GM12878 (cell line): ENCODE measurements at regions not wholly inside any gene's neighbourhood (a gene's known extent, or its start where the extent isn't known, plus 50 kb on each side); places are given as distances from the start of the nearest gene placed in this dataset.

ENCODE experiments used
- ATAC-seq: fragments of 200-7000 bp; cut with Tn5 transposase; 3 replicates; pipeline ENCODE4 v1.9.1; 2020; ENCODE audit warnings: mild to moderate bottlenecking, moderate library complexity
- BruUV-seq: library from RNA; stranded (reverse); fragments of 400-500 nt; replicated peaks from 2 replicates; lab custom pipeline; 2021; lab: Mats Ljungman, UMichigan
- CTCF ChIA-PET: fragments of 300-600 bp; sonication (Branson Sonifier 250); formaldehyde crosslinking; extraction: SDS; loops from one replicate; lab custom pipeline; 2021; ENCODE audit warnings: inconsistent platforms; lab: Yijun Ruan, JAX
- POLR2A ChIA-PET: fragments of 350-600 bp; formaldehyde crosslinking; extraction: SDS; loops from one replicate; lab custom pipeline; 2021; ENCODE audit warnings: inconsistent platforms; lab: Charles Lee
- RAD21 ChIA-PET: fragments of 300-600 bp; sonication (Branson Sonifier 250); formaldehyde crosslinking; loops from one replicate; lab custom pipeline; 2023; ENCODE audit warnings: antibody characterized with exemption; ENCODE audit not compliant: unreplicated experiment; lab: Charles Lee
- SMC1A ChIA-PET: fragments of 300-600 bp; sonication (Branson Sonifier 250); formaldehyde crosslinking; loops from one replicate; lab custom pipeline; 2023; ENCODE audit not compliant: unreplicated experiment, uncharacterized antibody; lab: Charles Lee
- DNase-seq: peaks from one replicate; pipeline ENCODE4 v3.0.0-alpha.2; 2011; ENCODE audit warnings: low read depth, low spot score
- FAIRE-seq: peaks from 3 replicates; lab custom pipeline; 2011; peaks lifted over from hg19 to GRCh38; lab: Jason Lieb, UNC
- H2AFZ ChIP-seq: 2 replicates; pipeline ENCODE4 v1.6.0; 2011; ENCODE audit warnings: low read depth, low read length, control low read depth; ENCODE audit not compliant: control insufficient read depth
- H3K27ac ChIP-seq: 2 replicates; pipeline ENCODE4 v1.5.1; 2011; ENCODE audit warnings: control low read depth; ENCODE audit not compliant: control insufficient read depth, insufficient read depth
- H3K27me3 ChIP-seq, 2 experiments: replicated peaks in 1 of 2; 2 replicates each; pipeline versions ENCODE4 v1.6.0 to v1.6.1; 2011; ENCODE audit warnings: low read length in 1 of 2; ENCODE audit not compliant: control insufficient read depth in 2 of 2, insufficient read depth in 2 of 2
- H3K36me3 ChIP-seq, 2 experiments: 2 replicates each; pipeline ENCODE4 v1.5.1; 2011; ENCODE audit warnings: low read length in 1 of 2; ENCODE audit not compliant: control insufficient read depth in 2 of 2, insufficient read depth in 2 of 2
- H3K4me1 ChIP-seq: 2 replicates; pipeline ENCODE4 v1.6.1; 2011; ENCODE audit warnings: mild to moderate bottlenecking, low read length, moderate library complexity, mixed read lengths; ENCODE audit not compliant: control insufficient read depth, insufficient read depth
- H3K4me2 ChIP-seq: 2 replicates; pipeline ENCODE4 v1.6.0; 2011; ENCODE audit warnings: control low read depth; ENCODE audit not compliant: control insufficient read depth, insufficient read depth
- H3K4me3 ChIP-seq: fragments of 200-600 bp; sonication (generic); 2 replicates; pipeline ENCODE4 v1.5.1; 2016
- H3K79me2 ChIP-seq: 2 replicates; pipeline ENCODE4 v1.6.0; 2011; ENCODE audit warnings: low read length; ENCODE audit not compliant: control insufficient read depth, insufficient read depth
- H3K9ac ChIP-seq: 2 replicates; pipeline ENCODE4 v1.8.0; 2011; ENCODE audit warnings: low read length, control low read depth, mixed read lengths; ENCODE audit not compliant: control insufficient read depth, insufficient read depth
- H3K9me3 ChIP-seq: replicated peaks from 3 replicates; pipeline ENCODE4 v1.5.1; 2011; ENCODE audit warnings: mild to moderate bottlenecking, low read length; ENCODE audit not compliant: control insufficient read depth, insufficient read depth
- H4K20me1 ChIP-seq: 2 replicates; pipeline ENCODE4 v1.6.0; 2011; ENCODE audit not compliant: control insufficient read depth, insufficient read depth
- CEBPB ChIP-seq, 2 experiments: fragments of 150-350 bp in 1 of 2; IDR thresholded peaks; 2 replicates each; pipeline ENCODE4 v1.6.1; 2012 to 2014; ENCODE audit warnings: low read depth in 2 of 2, low read length in 2 of 2, borderline replicate concordance in 1 of 2, inconsistent platforms in 1 of 2
- NFXL1 ChIP-seq: fragments of 450-650 bp; IDR thresholded peaks from 2 replicates; pipeline ENCODE4 v1.6.1; 2017; ENCODE audit warnings: antibody characterized with exemption, mild to moderate bottlenecking, borderline replicate concordance
- NFYB ChIP-seq: IDR thresholded peaks from 2 replicates; pipeline ENCODE4 v1.6.1; 2011; ENCODE audit warnings: low read depth, mild to moderate bottlenecking, low read length, improper control_type of control experiment, moderate library complexity; ENCODE audit not compliant: insufficient read depth
- ZBTB11 ChIP-seq: fragments of 450-650 bp; formaldehyde crosslinking; IDR thresholded peaks from 2 replicates; pipeline ENCODE4 v1.5.0; 2022; ENCODE audit warnings: mild to moderate bottlenecking, missing genetic modification characterization
- ZBTB40 ChIP-seq: fragments of 450-650 bp; IDR thresholded peaks from 2 replicates; pipeline ENCODE4 v1.6.1; 2016; ENCODE audit warnings: mild to moderate bottlenecking, moderate library complexity, borderline replicate concordance
- WGBS: methylation state at CpG from one replicate; pipeline ENCODE4 v1.1.6; 2016; ENCODE audit warnings: low lambda C conversion rate; ENCODE audit not compliant: insufficient replicate concordance, insufficient coverage; ENCODE audit errors: missing lambda C conversion rate; 5-methylcytosine and 5-hydroxymethylcytosine counted together
- in situ Hi-C: fragments of 300-500 bp; cut with MboI; formaldehyde crosslinking; loops from 9 replicates; pipeline ENCODE4 v1.14.3; 2018; ENCODE audit warnings: mixed read lengths
- intact Hi-C: fragments of 100-400 bp; cut with micrococcal nuclease; formaldehyde crosslinking; loops from one replicate; pipeline ENCODE4 v1.14.2; 2022; ENCODE audit not compliant: unreplicated experiment

- no peak overlapping the region for H3K27ac ChIP-seq
- no peak overlapping the region for H2AFZ ChIP-seq
- SMC1A ChIA-PET: no interaction called here
- POLR2A ChIA-PET: no interaction called here
- H3K4me3 ChIP-seq: no peak overlapping the region
- no peaks in the 10 kb centered on the region for H3K79me2 ChIP-seq
- no peak for TF ChIP-seq ZBTB11 (CRISPR knock-in tag)
- TF ChIP-seq NFYB: no peak
- TF ChIP-seq CEBPB (IDR thresholded peaks at IDR 0.05; ENCODE audit: borderline replicate concordance in 1 of 2, low read depth in 2 of 2, low read length in 2 of 2): no peak
- no peak for TF ChIP-seq NFXL1
- no peak for TF ChIP-seq ZBTB40
- no peak overlapping the region for H3K9ac ChIP-seq
- WGBS: 23% methylated on average over 12 of the region's 12 CpGs
- H4K20me1 ChIP-seq: no peaks in the 10 kb centered on the region; the same call in 1 of the 2 replicates
- H3K4me2 ChIP-seq: no peak overlapping the region
- H3K36me3 ChIP-seq: no peaks in the 10 kb centered on the region
- BruUV-seq: no TSS peak
- CTCF ChIA-PET: no interaction called here
- intact Hi-C loops: no loop called here
- no peaks in the 10 kb centered on the region for H3K9me3 ChIP-seq
- no peaks in the 10 kb centered on the region for H3K4me1 ChIP-seq
- no peak for DNase-seq
- RAD21 ChIA-PET: no interaction called here
- ATAC-seq: no peak
- in situ Hi-C loops: no loop called here
- peaks cover under 1 to 4% of the 10 kb centered on the region in 2 experiments; a peak in 3 of 4 replicates for H3K27me3 ChIP-seq
- FAIRE-seq: no peak
These were observed 102.2 kb upstream of the SDK2 start for GRCh38 chr17:73746314-73747073.
